ENCODE measurements at regions not wholly inside any gene's neighbourhood (a gene's known extent, or its start where the extent isn't known, plus 50 kb on each side); places are given as distances from the start of the nearest gene placed in this dataset.

- TF ChIP-seq CEBPZ (IDR thresholded peaks at IDR 0.05; ENCODE audit: low read depth, low read length) (no peak), RCOR1 (conservative IDR thresholded peaks at IDR 0.05; ENCODE audit: low read depth, low read length) (no peak), CTCF (IDR thresholded peaks at IDR 0.05 in 2 of 3, conservative IDR thresholded peaks at IDR 0.05 in 1 of 3; ENCODE audit: control insufficient read depth in 2 of 3, extremely low read depth in 1 of 3, insufficient read depth in 1 of 3, low read depth in 3 of 3, low read length in 3 of 3) (no peak), HCFC1 (IDR thresholded peaks at IDR 0.05; ENCODE audit: low read length) (no peak), EZH2 (IDR thresholded peaks at IDR 0.05; ENCODE audit: borderline replicate concordance, control insufficient read depth, low read depth, low read length) (no peak)
Observed at GRCh38 chr10:88111294-88111693, 247.9 kb downstream of the PTEN start.

Measured in GM12878 (cell line).